BLaER1 treated with 17β-estradiol and CSF1 and Interleukin-3, amounts not matched to agents 10 nM and 100 nM (cell line): ENCODE measurements at regions not wholly inside any gene's neighbourhood (a gene's known extent, or its start where the extent isn't known, plus 50 kb on each side); places are given as distances from the start of the nearest gene placed in this dataset.

Experiments
- H3K27ac ChIP-seq, 11 experiments: shearing (Covaris generic); formaldehyde crosslinking; 2 replicates each; pipeline ENCODE4 v1.8.1; 2022
- H3K27me3 ChIP-seq, 11 experiments: shearing (Covaris generic); formaldehyde crosslinking; 2 replicates each; pipeline ENCODE4 v1.8.1; 2022
- H3K36me3 ChIP-seq, 11 experiments: shearing (Covaris generic); formaldehyde crosslinking; 2 replicates each; pipeline ENCODE4 v1.8.1; 2022
- H3K4me1 ChIP-seq, 10 experiments: shearing (Covaris generic); formaldehyde crosslinking; 2 replicates each; pipeline ENCODE4 v1.8.1; 2022
- H3K4me2 ChIP-seq, 11 experiments: shearing (Covaris generic); formaldehyde crosslinking; 2 replicates each; pipeline ENCODE4 v1.8.1; 2022
- H3K4me3 ChIP-seq, 10 experiments: shearing (Covaris generic); formaldehyde crosslinking; 2 replicates each; pipeline ENCODE4 v1.8.1; 2022
- H3K9ac ChIP-seq, 11 experiments: shearing (Covaris generic); formaldehyde crosslinking; 2 replicates each; pipeline ENCODE4 v1.8.1; 2022
- H3K9me3 ChIP-seq, 11 experiments: shearing (Covaris generic); formaldehyde crosslinking; replicated peaks in 1 of 11; 2 replicates each; pipeline ENCODE4 v1.8.1; 2022
- H4K20me1 ChIP-seq, 11 experiments: shearing (Covaris generic); formaldehyde crosslinking; 2 replicates each; pipeline ENCODE4 v1.8.1; 2022
- Cebpa-rat ChIP-seq, 11 experiments: shearing (Covaris generic); IDR thresholded peaks; 2 replicates each; pipeline ENCODE4 v1.8.1; 2022

DNA sequence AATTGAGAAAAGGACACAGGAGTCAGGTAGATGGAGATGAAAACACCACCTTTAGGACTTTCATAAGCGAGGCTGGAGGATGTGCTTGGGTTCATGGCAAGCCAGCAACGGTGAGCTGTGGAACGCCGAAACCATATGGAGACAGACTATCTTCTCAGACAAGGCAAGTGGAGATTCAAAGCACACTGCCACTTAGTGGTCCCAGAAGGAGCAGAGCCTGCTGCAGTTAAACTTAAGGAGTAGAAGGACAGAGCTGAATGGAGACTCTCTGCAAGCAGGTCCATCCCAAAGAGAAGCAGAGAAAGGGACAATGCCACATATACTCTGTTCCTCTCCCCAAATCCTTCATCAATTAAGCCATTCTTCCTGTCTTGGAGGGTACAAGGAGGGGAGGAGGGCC is 236.3 kb upstream of the HABP2 start:
- H4K20me1 ChIP-seq = no peaks in the 10 kb centered on the region
- TF ChIP-seq Cebpa-rat (IDR thresholded peaks at IDR 0.05) = no peak

DNA sequence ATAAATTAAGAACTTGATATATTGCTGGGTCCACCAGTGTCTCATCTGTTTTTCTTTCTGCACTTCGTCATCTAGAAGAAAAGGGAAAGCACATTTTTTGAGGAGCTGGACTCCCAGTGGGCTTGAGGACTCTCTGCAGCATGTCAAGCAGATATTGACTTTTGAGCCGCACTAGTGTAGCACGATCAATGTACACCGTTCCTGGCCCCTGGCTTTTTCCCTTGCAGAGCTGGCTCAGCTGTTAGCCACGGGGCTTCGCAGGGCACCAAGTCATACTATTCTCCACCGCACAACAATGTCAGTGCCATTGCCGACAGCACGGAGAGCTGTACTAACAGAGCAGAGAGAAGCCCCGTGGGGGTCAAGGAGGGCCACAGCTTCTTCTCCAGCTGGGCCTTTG is 235.4 kb upstream of the HABP2 start:
- H3K27me3 ChIP-seq = peaks cover 0 to 8% (median 0%) of the 10 kb centered on the region in 11 experiments; a peak in 1 of 22 replicates
- no peak overlapping the region for H3K4me3 ChIP-seq
- no peak overlapping the region for H3K27ac ChIP-seq
- no peaks in the 10 kb centered on the region for H4K20me1 ChIP-seq
- peaks cover 45 to 63% (median 59%) of the 10 kb centered on the region in 11 experiments for H3K9me3 ChIP-seq
- TF ChIP-seq Cebpa-rat (IDR thresholded peaks at IDR 0.05) = no peak
- H3K9ac ChIP-seq = no peak overlapping the region
- peaks cover 32 to 36% (median 33%) of the 10 kb centered on the region in 10 experiments for H3K4me1 ChIP-seq
- peaks cover 0 to 8% (median 0%) of the 10 kb centered on the region in 11 experiments; a peak in 2 of 22 replicates for H3K36me3 ChIP-seq
- H3K4me2 ChIP-seq = no peak overlapping the region

More for the DNA sequence above, 236.3 kb upstream of the HABP2 start:
- peaks cover 22 to 26% (median 23%) of the 10 kb centered on the region in 10 experiments for H3K4me1 ChIP-seq
- H3K36me3 ChIP-seq = peaks cover 0 to 8% (median 0%) of the 10 kb centered on the region in 11 experiments; a peak in 2 of 22 replicates
- no peak overlapping the region for H3K27ac ChIP-seq
- H3K9ac ChIP-seq = no peak overlapping the region
- no peak overlapping the region for H3K4me2 ChIP-seq
- peaks cover 48 to 65% (median 60%) of the 10 kb centered on the region in 11 experiments for H3K9me3 ChIP-seq
- H3K4me3 ChIP-seq = no peak overlapping the region
- peaks cover 0 to 4% (median 0%) of the 10 kb centered on the region in 11 experiments; a peak in 1 of 22 replicates for H3K27me3 ChIP-seq

DNA sequence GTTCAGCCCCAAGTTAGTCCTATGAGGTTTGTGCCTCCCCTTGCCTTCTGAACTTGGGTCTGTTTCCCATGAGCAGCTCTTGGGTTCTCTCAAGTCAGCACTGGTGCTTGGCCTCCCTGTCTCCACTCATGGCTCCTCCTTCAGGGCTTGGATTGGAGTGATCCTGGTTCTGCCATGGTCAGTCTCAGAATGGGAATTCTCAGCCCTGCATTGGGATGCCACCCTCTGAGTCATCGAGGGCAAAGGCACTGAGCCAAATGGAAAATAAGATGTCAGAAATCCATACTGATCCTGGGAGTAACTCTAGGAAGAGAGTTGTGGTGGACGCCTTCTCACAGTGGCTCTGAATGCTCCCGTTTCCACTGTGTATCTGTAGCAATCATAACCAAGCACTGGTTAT is 233.4 kb upstream of the HABP2 start:
- Histone ChIP-seq H3K4me3 (no peak overlapping the region), H3K4me2 (peak overlapping the region; percentile 79 to 90 (median 85)), H3K4me1 (peaks cover 41 to 53% (median 48%) of the 10 kb centered on the region in 10 experiments), H3K9ac (no peak overlapping the region), H4K20me1 (no peaks in the 10 kb centered on the region), H3K27me3 (peaks cover 0 to 8% (median 0%) of the 10 kb centered on the region in 11 experiments; a peak in 1 of 22 replicates), H3K36me3 (peaks cover 0 to 8% (median 0%) of the 10 kb centered on the region in 11 experiments; a peak in 2 of 22 replicates), H3K27ac (peak overlapping the region in 8 of 11 experiments; percentile 70 to 90 (median 78); a peak in 10 of 22 replicates), H3K9me3 (peaks cover 32 to 43% (median 39%) of the 10 kb centered on the region in 11 experiments)
- TF ChIP-seq Cebpa-rat (IDR thresholded peaks at IDR 0.05) = no peak

DNA sequence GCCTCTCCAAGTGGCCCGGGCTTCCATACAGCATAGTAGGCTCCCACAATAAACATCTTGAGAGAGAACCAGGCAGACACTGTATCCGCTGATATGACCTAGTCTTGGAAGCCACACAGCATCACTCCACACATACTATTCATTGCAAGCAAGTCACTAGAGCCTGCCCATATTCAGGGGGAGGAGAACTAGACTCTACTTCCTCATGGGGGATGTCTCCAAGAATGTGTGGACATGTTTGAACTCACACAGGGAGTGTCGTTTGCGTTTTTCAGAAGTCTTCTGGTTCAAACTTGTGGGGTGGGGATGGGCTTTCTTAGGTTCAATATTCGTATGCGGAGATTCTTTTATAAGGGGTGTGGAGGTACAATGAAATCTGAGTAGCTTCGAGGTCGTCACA is 232.6 kb upstream of the HABP2 start:
- Histone ChIP-seq H4K20me1 (no peaks in the 10 kb centered on the region), H3K4me2 (peak overlapping the region; percentile 79 to 90 (median 85)), H3K9me3 (peaks cover 24 to 36% (median 32%) of the 10 kb centered on the region in 11 experiments), H3K4me1 (peaks cover 41 to 59% (median 50%) of the 10 kb centered on the region in 10 experiments), H3K4me3 (peak overlapping the region in 3 of 10 experiments; percentile 13 to 50 (median 24); a peak in 4 of 20 replicates), H3K9ac (peak overlapping the region; percentile 52 to 70 (median 66); a peak in 19 of 22 replicates), H3K36me3 (peaks cover 0 to 8% (median 0%) of the 10 kb centered on the region in 11 experiments; a peak in 2 of 22 replicates), H3K27ac (peak overlapping the region; percentile 53 to 90 (median 78); a peak in 21 of 22 replicates), H3K27me3 (peaks cover 0 to 8% (median 0%) of the 10 kb centered on the region in 11 experiments; a peak in 1 of 22 replicates)
- TF ChIP-seq Cebpa-rat (IDR thresholded peaks at IDR 0.05) = no peak

DNA sequence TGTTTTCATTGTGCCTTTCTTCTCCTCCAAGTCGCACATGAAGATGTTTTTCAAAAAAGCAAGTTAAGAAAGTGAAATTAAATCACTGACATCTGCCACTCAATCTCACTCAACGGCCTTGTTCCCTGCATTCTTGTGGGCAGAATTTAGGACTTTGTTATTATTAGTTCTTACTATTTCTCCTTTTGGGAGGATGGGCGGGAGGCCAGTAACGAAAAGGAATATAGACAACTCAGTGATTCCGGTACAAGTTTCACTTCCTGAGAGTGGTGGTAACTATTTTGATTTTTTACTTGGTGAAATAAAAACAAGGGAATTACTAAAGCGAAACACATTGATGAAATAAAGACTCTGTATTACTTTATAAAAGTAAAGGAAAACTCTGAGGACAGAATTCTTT is 231.9 kb upstream of the HABP2 start:
- peaks cover 18 to 29% (median 24%) of the 10 kb centered on the region in 11 experiments for H3K9me3 ChIP-seq
- TF ChIP-seq Cebpa-rat (IDR thresholded peaks at IDR 0.05) = no peak
- no peaks in the 10 kb centered on the region for H4K20me1 ChIP-seq
- peak overlapping the region; percentile 52 to 70 (median 66); a peak in 20 of 22 replicates for H3K9ac ChIP-seq
- H3K4me3 ChIP-seq = peak overlapping the region in 9 of 10 experiments; percentile 1 to 50 (median 14); a peak in 11 of 20 replicates
- peaks cover 0 to 8% (median 0%) of the 10 kb centered on the region in 11 experiments; a peak in 1 of 22 replicates for H3K27me3 ChIP-seq
- peaks cover 0 to 8% (median 0%) of the 10 kb centered on the region in 11 experiments; a peak in 2 of 22 replicates for H3K36me3 ChIP-seq
- H3K4me2 ChIP-seq = peak overlapping the region; percentile 79 to 90 (median 85)
- H3K27ac ChIP-seq = peak overlapping the region; percentile 70 to 90 (median 78); a peak in 21 of 22 replicates
- peaks cover 45 to 67% (median 57%) of the 10 kb centered on the region in 10 experiments for H3K4me1 ChIP-seq

DNA sequence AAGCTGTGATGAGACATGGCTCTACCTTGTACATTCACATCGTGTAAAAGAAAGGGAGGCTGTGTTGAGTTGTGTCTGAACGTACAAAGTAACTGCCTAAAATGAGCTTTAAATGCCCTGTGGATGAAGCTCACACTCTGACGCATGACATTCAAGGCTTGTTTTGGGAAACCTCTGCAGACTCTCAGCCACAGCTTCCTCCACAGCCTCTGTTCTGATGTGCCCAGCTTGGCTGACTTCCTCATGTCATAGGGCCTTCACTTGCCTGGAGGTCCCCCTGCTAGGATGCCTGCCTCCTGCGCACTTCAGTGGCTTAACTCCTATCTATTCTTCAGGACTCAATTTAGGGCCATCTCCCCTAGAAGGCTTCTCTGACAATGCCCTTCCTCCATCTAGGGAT is 230.0 kb upstream of the HABP2 start:
- peaks cover 0 to 10% (median 5%) of the 10 kb centered on the region in 11 experiments; a peak in 20 of 22 replicates for H3K9me3 ChIP-seq
- H3K9ac ChIP-seq = peak overlapping the region; percentile 31 to 69 (median 48); a peak in 16 of 22 replicates
- no peak for TF ChIP-seq Cebpa-rat (IDR thresholded peaks at IDR 0.05)
- H3K27ac ChIP-seq = peak overlapping the region; percentile 61 to 90 (median 78); a peak in 21 of 22 replicates
- no peaks in the 10 kb centered on the region for H4K20me1 ChIP-seq
- H3K36me3 ChIP-seq = no peaks in the 10 kb centered on the region
- H3K4me1 ChIP-seq = peaks cover 57 to 79% (median 71%) of the 10 kb centered on the region in 10 experiments
- no peak overlapping the region for H3K4me3 ChIP-seq
- H3K27me3 ChIP-seq = peaks cover 0 to 8% (median 0%) of the 10 kb centered on the region in 11 experiments; a peak in 1 of 22 replicates
- H3K4me2 ChIP-seq = peak overlapping the region; percentile 79 to 90 (median 85)

DNA sequence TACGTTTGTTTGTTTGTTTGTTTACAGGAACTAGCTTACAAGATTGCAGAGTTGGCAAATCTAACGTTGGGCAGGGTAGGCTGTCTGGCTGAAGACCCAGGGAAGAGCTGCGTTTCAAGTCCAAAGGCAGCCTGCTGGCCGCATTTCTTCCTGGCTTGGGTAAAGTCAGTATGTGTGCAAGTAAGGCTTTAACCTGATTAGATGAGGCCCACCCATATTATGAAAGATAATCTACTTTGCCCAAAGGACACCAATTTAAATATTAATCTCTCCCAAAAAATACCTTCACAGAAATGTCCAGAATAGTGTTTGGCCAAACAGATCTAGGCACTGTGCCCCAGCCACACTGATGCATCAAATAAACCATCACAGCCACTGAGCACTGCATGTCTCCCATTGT is 228.9 kb upstream of the HABP2 start:
- H3K4me1 ChIP-seq = peaks cover 57 to 81% (median 72%) of the 10 kb centered on the region in 10 experiments
- H3K9me3 ChIP-seq = no peaks in the 10 kb centered on the region
- TF ChIP-seq Cebpa-rat (IDR thresholded peaks at IDR 0.05) = no peak
- H3K4me3 ChIP-seq = no peak overlapping the region
- no peaks in the 10 kb centered on the region for H4K20me1 ChIP-seq
- H3K36me3 ChIP-seq = no peaks in the 10 kb centered on the region
- H3K9ac ChIP-seq = no peak overlapping the region
- H3K27ac ChIP-seq = no peak overlapping the region
- peak overlapping the region in 4 of 11 experiments; percentile 82 to 90 (median 86); a peak in 5 of 22 replicates for H3K4me2 ChIP-seq
- peaks cover 0 to 8% (median 0%) of the 10 kb centered on the region in 11 experiments; a peak in 1 of 22 replicates for H3K27me3 ChIP-seq

DNA sequence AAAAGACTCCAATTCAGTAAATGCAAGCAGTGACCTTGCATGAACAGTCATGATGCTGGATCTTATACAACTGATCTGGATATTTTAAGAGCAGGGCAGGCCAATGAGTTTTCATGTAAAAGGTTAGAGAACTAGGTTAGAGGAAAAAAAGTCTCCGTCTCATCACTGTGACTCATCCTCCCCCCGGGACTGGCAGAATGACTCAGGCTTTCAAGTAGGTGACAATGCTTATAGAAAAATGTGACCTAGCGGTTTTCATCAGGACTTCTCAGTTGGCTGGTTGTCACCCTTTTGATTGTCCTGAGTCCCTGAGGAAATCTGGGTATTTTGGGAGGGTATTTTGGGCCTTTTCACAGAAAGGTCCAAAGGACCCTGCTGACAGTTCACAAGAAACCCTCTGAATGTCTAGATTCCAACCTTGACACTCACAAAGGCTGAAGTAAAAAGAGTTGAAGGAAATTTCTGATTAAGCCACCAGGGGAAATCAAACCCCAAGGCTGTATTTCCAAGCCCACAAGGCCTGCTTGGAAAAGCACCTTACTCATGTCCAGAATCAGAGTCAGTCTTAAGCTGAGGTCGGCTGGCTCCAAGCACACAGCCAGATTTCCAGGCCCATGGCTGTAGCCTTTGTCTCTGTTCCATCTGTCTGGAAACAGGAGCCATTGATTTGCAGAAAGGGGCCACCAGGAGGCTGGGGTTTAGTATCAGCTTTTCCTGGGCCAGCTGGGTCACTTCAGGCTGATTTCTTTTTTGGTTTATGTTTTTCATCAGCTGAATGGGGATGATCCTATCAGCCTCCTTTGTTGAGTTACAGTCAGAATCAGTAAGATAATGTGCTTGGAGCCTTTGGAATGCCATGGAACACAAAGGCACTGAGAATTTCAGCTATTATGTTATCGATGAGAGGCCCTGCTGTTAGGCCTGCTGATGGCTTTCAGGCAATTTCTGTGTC is 226.4 kb upstream of the HABP2 start:
- Histone ChIP-seq H3K27ac (peak overlapping the region in 10 of 11 experiments; percentile 1 to 69 (median 44); a peak in 17 of 22 replicates), H3K4me1 (peaks cover 35 to 60% (median 52%) of the 10 kb centered on the region in 10 experiments), H4K20me1 (no peaks in the 10 kb centered on the region), H3K4me3 (no peak overlapping the region), H3K27me3 (0 out of 22 replicates have a peak, but pooled peaks cover 0 to 4% (median 0%) of the 10 kb centered on the region in 11 experiments), H3K9ac (peak overlapping the region in 5 of 11 experiments; percentile 3 to 26 (median 8); a peak in 6 of 22 replicates), H3K4me2 (peak overlapping the region; percentile 38 to 77 (median 61)), H3K36me3 (no peaks in the 10 kb centered on the region), H3K9me3 (no peaks in the 10 kb centered on the region)
- TF ChIP-seq Cebpa-rat (IDR thresholded peaks at IDR 0.05) = no peak
